Stimulated activated CD8-positive, alpha-beta memory T cell treated with anti-CD3 and anti-CD28 coated beads, Interleukin-4, amount 100 ng/mL, for 1 hour (primary cell): ENCODE measurements at regions not wholly inside any gene's neighbourhood (a gene's known extent, or its start where the extent isn't known, plus 50 kb on each side); places are given as distances from the start of the nearest gene placed in this dataset.
"Not testable (repeated sequence)": the region's sequence is repeated elsewhere in the genome, so short reads cannot be mapped to it uniquely, and the experiment has no call there.

Source experiments
- DNase-seq, 2 donors: peaks; one replicate each; pipeline ENCODE4 v3.0.0-alpha.2; 2020; ENCODE audit warnings: low read depth in 2 of 2, low spot score in 1 of 2

DNA sequence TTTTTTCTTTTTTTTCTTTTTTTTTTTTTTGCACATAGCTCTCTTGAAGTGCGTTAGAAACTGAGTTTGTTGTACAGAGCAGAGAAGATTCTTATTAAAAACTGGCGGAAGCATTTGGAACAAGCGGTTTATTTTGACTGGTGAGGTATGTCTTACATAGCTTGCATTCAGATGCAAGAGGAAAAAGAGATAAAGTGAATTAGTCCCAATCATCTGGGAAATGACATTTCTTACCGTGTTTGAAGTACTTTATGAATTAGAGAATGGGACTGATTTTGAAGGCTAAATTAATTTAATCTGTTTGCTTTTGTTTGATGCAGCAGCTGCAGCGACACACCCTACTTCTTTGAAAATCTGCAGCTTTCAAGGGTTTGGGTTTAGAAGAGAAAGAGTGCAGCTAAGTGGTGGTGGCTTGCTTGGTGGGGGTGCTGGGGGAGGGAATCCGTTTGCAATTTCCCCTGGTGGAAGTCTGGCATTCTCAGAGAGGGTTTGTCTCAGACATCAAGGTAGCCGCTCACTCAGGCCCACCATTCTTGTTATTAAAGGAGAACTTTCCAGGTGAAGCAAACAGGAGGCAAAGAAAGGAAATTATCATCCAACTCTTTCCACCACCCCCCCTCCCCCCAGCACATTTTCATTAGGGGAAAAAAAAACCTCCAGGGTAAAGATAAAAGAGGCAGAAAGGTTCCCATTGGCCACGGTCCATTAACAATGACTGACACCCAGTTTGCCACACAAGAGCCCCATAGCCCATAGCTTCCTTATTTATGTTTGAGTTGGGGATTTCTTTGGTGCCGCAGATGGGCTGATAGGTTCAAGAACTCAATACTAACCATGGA, 231.7 kb downstream of the SKIDA1 start:
- DNase-seq: no peak

DNA sequence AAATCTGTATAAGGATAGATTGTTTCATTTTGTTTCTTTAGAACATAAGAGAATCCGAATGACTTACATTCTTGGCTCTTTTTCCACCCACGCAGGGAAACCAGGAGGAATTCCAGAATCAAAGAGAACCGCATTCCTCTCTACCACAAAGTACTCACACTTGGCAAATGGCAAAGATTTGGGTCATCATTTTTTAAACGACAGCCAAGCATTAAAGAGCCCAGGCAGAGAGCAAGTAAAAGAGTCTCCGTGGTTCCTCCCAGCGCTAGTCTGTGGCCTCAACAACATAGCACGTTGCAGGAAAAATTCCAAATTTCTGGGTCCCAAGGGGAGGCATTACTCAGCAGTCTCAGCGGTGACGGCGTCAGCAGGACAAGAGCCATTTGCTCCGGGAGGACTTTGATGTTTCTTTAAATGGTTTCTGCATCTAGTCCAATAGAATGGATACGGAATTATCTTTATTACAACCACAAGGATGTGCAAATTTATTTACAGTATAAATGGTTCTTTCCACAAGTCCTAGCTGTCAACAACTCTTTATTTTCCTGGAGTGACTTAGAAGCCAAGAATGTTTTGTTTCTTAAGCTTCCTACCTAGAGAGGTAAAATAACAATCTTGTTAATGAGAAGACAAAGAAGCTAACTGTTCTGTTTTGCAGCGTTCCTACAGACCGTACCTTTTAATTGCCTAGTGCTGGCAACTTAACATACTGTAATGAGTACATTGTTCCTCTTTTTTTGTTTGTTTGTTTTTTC, 232.5 kb downstream of the SKIDA1 start:
- no peak for DNase-seq

DNA sequence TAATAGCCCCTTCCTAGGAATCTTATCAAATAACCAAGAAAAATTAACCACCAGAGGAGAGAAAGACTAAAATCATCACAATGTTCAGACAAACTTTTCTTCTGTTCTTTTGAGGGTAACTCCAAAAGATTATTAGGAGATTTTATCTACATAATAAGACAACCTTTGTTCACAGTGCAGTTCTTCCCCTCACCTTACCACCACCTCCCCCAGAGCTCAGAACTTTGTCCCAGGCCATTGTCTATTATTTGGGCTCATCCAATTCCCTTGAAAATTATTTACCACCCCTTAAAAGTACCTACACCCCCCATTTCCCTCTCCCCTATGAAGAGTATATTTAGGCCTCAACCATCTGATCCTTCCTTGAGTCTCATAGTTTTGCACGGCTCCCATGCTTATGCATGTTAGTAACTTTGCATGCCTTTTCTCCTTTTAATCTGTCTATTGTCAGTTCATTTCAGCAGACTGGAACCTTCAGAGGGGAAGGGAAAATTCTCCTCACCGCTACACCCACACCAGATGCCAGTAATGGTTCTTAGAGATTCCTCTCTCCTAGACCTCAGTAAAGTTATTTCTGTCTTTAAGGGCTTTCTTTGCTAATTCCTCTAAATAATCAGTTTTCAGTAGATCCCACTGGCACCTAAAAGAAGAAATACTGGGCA, 234.9 kb downstream of the SKIDA1 start:
- DNase-seq: no peak

DNA sequence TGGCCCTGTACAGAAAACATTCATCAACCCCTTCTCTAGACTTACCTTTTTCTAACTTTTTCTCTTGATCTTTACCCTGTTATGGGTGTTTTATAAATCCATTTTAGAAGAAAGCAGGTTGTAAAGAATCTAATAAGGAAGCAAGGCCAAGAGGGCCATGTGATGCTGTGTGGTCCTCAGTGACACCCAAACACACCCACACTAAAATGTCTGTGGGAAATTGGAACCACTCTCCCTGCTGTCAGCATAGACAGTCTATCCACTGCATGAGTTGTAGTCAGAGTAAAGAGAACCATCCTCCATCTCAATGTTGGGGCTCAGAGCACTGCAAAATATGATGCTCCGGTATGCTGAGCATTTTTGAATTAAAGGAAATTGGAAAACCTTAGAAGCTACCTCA, 235.5 kb downstream of the SKIDA1 start:
- no peak for DNase-seq

DNA sequence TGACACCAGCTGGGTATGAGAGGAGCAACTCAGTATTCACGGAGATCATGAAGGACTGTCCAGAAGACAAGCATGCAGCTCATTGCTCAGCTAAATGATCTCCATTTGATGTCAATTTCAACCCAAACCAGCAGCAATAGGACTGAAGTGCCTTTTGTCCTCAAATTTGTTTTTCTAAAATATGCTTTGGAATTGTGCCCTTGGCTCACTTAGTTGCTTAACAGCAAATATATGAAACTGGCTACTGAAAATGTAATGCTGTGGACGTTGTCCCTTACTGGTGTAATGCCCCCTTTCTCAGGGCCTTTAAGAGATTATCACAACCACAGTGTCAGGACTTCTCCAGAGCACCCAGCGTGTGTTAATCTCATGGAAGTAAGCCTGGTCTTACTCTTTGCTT, 236.2 kb downstream of the SKIDA1 start:
- no peak for DNase-seq

DNA sequence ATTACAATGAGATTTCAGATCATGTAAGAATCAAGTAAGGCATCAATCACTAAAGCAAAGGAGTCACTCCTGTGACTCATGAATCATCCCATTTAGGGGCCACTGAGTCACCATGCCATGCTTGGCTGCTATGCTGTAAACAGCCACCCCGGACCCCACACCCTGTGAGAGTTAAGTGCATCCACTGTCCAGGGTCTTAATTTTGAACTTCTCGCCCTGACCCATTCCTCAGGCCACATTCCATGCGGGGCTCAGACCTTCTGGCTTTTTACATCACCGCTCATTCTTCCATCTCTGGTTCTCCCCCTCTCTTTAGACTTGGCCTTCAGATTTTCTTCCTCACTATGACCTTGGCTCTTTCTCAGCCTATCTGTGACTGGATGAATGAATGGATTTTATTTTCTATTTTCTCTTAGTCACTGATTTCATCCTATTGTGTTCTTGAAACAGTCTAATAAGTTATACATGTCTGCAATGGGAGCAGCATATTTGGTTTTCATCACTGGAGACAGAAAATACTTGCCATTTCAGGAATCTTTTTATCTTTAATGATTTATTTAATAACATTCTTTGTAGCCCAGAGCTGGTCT, 239.6 kb downstream of the SKIDA1 start:
- DNase-seq: no peak

DNA sequence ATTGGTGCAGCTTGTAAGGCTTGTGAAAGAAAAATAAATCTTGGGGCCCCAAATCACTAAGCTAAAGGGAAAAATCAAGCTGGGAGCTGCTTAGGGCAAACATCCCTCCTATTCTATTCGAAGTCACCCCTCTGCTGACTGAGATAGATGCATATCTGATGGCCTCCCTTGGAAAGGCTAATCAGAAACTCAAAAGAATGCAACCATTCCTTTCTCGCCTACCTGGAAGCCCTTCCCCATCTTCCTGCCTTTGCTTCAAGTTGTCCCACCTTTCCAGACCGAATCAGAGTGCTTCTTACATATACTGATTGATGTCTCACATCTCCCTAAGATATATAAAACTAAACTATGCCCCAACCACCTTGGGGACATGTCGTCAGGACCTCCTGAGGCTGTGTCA, 240.3 kb downstream of the SKIDA1 start:
- no peak for DNase-seq

DNA sequence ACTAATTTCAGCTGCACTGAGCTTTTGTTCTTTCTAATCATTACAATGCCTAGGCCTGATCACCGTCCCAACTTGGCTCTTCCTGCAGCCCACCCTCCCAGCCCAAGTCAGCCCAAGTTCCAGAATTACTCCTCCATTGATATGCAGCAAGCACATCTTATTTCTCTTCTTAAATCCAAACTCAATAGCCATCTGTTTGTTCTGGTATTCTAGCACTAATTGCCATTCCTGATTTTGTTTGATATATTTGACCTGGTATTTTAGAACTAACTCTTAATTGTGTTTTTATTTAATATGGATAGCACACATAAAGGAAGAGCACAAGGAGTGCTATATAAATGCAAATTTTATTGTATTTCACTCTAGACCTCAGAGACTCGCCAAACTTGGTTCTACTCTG, 241.2 kb downstream of the SKIDA1 start:
- no peak for DNase-seq

DNA sequence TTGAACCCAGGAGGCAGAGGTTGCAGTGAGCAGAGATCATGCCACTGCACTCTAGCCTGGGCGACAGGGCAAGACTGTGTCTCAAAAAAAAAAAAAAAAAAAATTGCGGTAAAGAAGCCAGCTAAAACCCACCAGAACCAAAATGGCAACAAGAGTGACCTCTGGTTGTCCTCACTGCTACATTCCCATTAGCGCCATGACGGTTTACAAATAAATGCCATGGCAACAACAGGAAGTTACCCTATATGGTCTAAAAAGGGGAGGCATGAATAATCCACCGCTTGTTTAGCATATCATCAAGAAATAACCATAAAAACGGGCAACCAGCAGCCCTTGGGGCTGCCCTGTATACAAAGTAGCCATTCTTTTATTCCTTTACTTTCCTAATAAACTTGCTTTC, 242.4 kb downstream of the SKIDA1 start:
- not testable (repeated sequence) for DNase-seq

DNA sequence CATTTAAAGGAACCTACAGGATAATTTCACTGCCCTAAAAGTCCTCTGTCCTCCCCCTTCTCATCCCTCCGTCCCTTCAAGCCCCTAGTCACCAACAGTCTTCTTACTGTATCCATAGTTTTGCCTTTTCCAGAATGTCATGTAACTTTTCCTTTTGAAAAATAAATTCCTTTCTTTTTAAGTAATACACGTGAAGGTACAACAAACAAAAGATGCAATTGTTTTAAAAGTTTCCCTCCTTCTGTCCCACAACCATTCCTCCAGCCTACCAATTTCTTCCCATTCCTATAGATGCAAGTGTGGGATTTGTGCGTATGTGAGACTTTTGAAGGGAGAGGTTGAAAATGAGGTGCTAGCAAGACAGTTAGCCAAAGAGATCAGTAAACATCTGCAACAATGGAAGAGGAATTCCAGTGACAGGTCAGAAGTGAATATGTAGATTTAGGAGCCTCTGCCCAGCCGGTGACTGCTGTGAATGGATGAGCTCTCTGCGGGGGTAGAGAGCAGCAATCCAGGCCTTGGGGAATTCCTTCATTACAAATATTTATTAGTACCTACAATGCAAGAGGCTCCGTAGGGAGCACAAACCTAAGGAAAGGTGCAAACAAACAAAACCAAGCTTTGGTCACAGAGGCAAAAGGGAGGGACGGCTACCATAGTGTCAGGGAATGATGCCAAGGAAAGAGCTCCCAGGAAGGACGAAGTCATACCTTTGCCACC, 243.6 kb downstream of the SKIDA1 start:
- no peak for DNase-seq

DNA sequence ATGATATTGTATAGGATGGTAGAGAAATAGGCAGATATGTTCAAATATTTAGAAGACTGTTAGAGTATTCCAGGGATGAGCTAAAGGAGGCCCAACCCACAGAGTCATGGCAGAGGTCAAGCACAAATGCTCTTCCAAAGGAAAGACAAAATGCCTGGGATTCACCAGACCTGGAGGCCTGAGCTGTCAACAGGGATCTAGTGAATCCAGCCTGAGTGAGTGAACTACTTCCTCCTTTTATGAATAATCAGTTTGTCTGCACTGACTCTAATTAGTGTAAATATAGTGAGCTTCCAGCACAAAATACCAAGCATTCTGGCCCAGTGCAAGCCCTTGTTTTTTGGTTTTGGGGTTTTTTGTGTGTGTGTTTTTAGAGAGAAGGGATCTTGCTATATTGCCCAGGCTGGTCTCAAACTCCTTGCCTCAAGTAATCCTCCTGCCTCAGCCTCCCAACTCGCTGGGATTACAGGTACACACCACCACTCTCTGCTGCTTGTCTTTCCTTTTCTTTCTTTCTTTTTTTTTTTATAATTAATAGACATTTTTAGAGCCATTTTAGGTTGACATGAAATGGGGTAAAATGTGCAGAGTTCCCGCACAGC, 244.4 kb downstream of the SKIDA1 start:
- no peak for DNase-seq

DNA sequence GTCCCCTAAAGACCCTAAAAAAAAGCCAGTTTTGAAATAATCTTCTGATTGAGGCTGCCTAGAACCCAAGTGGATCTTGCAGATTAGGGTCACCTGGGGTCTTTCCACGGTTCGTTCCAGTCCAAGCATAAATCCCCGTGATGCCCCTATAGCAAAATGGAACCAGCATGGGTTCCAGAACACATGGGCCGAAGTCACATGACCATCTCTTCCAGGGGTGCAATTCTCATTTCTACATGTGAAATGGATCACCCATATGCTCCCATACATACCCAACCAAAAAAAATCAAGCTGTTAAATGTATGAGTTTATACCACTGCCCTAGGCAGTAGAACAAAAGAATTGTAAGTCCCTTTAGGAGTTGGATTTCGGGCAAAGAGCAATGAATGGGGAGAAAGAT, 245.4 kb downstream of the SKIDA1 start:
- DNase-seq: no peak

DNA sequence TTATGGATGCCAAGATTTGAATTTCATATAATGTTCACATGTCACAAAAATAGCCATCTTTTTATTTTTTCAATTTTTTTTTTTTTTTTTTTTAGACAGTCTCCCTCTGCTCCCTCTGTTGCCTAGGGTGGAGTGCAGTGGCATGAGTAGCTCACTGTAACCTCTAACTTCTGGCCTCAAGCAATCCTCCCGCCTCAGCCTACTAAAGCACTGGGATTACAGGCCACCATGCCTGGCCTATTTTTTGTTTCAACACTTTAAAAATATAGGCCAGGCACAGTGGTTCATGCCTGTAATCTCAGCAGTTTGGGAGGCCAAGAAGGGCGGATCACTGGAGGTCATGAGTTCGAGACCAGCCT, 246.3 kb downstream of the SKIDA1 start:
- DNase-seq: no peak

DNA sequence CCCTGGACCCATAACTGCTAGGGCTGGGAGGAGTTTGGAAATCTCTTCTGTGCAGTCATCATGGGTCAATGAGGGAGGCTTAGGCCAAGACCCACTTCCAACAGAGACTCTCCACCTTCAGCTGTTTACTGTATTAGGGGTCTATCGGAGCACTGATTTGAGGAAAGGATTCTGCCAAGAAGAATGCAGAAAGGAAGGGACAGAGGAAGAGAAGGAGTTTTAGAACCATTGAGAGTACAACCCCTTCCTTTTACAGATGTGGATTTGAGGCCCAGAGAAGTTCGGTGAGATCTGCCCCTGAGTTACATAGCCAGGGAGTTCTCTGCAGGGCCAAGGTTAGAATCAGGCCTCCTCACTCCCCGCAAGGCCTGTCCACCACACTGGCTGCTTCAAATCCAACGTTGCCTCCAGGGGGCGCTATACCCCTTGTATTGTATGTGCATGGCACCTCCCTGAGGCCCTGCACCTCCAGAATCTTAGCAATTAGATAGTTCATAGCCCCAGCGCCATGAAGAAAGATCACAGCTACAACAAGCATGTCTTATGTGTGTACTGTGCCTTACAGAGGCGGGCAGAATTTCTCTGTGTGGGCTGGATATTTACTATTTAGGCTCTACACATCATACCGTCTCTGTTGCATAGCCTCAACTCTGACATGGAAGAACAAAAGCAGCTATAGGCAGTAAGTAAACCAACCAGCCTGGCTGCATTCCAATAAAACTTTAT, 246.8 kb downstream of the SKIDA1 start:
- peak in 1 of 2 donors; percentile 11 for DNase-seq

DNA sequence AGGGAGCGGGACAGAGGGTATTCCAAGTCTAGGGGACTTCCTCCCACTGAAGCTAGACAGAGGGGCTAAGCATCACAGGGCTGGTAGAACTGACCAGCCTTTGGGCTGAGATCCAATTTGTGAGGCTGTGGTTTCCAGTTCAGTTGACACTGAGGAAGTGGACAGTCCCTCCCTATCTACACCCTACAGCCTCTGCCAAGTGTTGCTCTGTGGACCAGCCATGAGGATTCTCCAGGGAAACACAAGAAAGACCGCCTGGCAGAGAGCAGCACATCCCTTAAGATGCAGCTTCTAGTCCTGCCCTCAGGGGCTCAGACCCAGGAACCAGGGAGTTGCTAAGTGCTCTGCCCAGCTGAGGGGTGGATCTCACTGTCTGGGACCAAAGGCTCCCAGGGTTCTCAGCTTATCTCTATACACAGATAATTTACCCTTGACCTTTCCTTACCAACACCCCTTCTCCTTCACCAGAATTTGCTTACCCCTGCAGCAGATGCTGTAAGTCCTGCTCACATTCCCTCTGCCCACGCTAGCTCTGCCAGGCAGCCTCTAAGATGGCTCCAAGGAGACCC, 252.0 kb downstream of the SKIDA1 start:
- no peak for DNase-seq

DNA sequence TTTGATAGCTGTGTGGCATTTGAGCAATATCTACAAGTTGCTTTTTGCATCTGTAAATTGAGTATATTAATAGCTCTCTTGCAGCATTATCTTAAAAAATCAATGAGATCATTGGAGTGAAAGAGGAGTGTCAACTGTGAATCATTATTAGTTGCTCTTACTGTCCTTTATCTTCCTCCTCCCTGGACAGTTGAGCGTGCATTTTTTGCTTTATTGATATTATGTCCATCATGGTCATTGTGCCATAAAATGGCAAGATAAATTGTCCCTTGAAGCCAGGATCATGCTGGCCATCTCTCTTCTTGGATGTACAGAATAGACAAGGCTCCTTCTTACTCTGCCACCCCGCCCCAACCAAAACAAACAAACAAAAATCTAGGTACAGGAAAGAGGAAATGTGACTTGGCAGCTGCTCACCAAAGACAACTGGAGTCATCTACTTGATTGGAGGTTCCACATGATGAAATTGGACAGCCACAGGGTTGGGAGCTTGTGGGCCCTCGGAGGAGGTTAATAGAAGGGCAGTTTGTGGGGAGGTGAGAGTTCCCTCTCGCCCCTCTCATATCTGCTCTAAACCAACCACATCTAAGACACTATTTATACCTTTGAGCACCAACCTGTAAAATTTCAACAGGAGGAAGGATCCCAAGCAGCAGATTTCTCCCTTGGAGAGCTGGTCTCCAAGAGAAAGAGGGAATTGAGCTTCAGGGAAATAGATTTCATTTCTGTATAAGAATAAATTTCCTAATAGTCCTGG, 252.7 kb downstream of the SKIDA1 start:
- no peak for DNase-seq

DNA sequence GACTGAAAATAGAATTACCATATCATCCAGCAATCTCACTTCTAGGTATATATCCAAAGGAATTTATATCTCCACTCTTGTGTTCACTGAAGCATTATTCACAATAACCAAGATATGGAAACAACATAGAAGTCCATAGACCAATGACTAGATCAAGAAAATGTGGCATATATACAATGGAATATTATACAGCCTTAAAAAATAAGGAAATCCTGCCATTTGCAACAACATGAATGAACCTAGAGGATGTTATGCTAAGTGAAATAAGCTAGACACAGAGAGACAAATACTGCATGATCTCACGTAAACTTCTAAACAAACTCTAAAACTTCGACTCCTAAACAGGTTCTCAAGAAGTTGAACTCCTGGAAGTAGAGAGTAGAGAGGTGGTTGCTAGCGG, 254.5 kb downstream of the SKIDA1 start:
- DNase-seq: no peak

DNA sequence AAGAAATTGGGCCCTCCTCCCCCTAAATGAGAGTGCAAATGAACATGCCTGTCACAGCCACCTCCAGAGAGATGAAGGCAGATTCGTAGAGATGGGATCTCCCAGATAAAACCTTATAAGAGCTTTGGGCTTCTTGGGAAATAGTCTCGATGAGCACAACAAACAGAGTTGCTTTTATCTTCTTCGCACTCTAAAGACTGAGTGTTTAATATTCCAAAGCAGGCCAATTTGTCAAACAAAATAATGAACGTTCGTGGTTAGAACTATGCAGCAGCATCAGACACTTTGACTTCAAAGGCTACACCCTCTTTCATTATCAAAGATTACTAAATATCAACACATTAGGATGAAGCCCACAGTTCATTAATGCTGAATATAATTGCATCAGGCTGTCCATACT, 256.2 kb downstream of the SKIDA1 start:
- no peak for DNase-seq

DNA sequence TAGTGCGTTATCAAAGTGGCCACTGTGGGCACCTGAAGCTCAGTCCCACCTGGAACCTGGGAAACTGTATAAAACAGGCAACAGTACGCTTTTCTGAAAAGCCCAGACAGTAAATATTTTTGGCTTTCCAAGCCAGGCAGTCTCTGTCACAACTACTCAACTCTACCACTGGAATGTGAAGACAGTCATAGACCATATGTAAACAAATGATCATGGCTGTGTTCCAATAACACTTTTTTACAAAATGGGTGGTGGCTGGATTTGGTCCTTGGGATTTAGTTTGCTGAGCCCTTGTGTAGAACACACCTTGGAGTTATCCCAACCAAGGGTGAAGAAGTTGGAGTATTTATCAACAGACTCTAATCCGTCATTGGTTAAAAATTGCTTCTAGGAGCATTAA, 259.9 kb downstream of the SKIDA1 start:
- no peak for DNase-seq
